ENCODE measurements at regions not wholly inside any gene's neighbourhood (a gene's known extent, or its start where the extent isn't known, plus 50 kb on each side); places are given as distances from the start of the nearest gene placed in this dataset.
"Not testable (repeated sequence)": the region's sequence is repeated elsewhere in the genome, so short reads cannot be mapped to it uniquely, and the experiment has no call there.

DNA sequence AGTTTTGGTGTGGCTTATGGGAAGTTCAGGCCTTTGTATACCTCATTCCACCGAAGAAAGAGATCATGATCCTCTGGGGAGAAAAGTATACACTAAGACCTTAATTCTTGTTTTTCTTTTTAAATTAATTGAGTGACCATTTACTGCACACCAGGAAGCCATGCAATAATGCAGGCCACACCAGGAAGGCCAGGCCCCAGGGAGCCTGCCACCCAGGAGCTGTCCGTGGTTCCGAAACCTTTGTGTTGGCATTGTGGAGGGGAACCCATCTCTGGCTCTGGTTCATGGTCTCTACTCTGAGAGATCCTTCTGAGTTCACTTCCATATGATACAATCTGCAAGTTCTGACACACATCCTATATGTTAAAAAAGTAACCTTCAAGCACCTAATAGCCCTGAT lies 291.8 kb downstream of the MIAT start:
- TF ChIP-seq, protein P1, sequence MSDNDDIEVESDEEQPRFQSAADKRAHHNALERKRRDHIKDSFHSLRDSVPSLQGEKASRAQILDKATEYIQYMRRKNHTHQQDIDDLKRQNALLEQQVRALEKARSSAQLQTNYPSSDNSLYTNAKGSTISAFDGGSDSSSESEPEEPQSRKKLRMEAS (IDR thresholded peaks at IDR 0.05; ENCODE audit: low read depth, low read length) = no peak
- TF ChIP-seq MYC (IDR thresholded peaks at IDR 0.05; ENCODE audit: low read depth, low read length) = no peak
- no peak for TF ChIP-seq POLR2A (IDR thresholded peaks at IDR 0.05; ENCODE audit: extremely low read depth, insufficient read length)
- TF ChIP-seq, protein P2, sequence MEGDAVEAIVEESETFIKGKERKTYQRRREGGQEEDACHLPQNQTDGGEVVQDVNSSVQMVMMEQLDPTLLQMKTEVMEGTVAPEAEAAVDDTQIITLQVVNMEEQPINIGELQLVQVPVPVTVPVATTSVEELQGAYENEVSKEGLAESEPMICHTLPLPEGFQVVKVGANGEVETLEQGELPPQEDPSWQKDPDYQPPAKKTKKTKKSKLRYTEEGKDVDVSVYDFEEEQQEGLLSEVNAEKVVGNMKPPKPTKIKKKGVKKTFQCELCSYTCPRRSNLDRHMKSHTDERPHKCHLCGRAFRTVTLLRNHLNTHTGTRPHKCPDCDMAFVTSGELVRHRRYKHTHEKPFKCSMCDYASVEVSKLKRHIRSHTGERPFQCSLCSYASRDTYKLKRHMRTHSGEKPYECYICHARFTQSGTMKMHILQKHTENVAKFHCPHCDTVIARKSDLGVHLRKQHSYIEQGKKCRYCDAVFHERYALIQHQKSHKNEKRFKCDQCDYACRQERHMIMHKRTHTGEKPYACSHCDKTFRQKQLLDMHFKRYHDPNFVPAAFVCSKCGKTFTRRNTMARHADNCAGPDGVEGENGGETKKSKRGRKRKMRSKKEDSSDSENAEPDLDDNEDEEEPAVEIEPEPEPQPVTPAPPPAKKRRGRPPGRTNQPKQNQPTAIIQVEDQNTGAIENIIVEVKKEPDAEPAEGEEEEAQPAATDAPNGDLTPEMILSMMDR (IDR thresholded peaks at IDR 0.05; ENCODE audit: low read depth, low read length) = no peak
- DNase-seq (ENCODE audit: low read depth) = peak; percentile 20
- no peak overlapping the region for H3K4me3 ChIP-seq (ENCODE audit: low read depth, low read length)

DNA sequence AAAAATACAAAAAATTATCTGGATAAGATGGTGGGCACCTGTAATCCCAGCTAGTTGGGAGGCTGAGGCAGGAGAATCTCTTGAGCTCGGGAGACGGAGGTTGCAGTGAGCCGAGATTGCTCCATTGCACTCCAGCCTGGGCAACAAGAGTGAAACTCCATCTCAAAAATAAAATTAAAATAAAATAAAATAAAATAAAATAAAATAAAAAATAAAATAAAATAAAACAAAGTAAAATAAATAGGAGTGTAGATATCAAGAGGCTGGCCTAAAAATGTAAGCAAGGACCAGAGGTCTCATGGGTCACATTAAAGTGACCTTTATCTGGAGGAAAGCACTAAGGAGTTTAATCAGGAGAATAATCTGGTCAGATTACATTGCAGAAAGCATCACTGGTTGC lies 293.8 kb downstream of the MIAT start:
- DNase-seq (ENCODE audit: low read depth); H3K4me3 ChIP-seq (ENCODE audit: low read depth, low read length): not testable (repeated sequence)

DNA sequence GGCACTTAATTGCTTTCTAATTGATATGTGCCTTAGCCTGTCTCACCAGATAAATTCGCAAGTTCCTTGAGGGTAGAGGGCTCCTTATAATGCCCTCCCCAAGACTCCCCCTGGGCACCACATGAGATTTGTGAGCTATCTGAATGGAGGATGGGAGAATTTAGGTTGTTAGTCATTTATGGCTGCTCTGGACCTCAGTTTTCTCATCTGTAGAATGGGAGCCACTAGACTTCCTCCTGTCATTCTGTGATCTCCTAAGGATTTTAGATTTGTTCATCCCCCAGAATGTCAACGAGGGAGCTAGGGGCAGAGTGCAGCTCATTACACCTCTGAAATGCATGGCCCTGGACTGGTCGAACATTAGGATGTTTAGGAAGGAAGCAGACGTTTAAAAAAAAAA lies 294.6 kb downstream of the MIAT start:
- no peak overlapping the region for H3K4me3 ChIP-seq (ENCODE audit: low read depth, low read length)
- no peak for DNase-seq (ENCODE audit: low read depth)
- TF ChIP-seq POLR2A (IDR thresholded peaks at IDR 0.05; ENCODE audit: extremely low read depth, insufficient read length) = no peak
- TF ChIP-seq, protein P1 (IDR thresholded peaks at IDR 0.05; ENCODE audit: low read depth, low read length) = no peak
- no peak for TF ChIP-seq MYC (IDR thresholded peaks at IDR 0.05; ENCODE audit: low read depth, low read length)

DNA sequence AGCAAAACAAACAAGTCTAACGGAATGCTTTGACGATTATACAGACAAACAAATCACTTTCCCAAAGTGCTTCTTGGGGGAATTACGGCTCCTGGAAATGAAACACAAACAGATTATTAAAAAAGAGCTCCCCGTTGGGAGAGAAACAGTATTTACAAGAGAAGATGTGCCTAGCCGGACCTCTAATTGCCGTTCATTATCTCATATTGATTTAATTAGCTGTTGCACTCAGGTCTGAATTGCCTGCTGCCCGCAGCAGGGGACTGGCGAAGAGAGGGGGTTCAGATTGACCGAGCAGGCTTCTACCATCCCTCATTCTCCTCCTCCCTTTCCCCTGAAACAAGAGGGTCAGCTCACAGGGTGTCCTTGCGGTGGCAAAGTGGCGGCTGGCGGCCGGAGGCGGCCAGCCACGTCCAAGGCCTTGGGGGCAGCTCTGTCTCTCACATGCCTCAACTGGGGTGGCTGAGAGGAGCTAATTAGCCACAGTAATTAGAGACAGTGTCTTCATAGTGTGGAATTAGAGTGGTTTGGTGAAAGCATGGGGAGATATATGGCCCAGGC lies 295.1 kb downstream of the MIAT start:
- no peak overlapping the region for H3K4me3 ChIP-seq (ENCODE audit: low read depth, low read length)
- DNase-seq (ENCODE audit: low read depth) = no peak
- TF ChIP-seq MYC (IDR thresholded peaks at IDR 0.05; ENCODE audit: low read depth, low read length) = no peak
- TF ChIP-seq POLR2A (IDR thresholded peaks at IDR 0.05; ENCODE audit: extremely low read depth, insufficient read length) = no peak
- TF ChIP-seq, protein P1 (IDR thresholded peaks at IDR 0.05; ENCODE audit: low read depth, low read length) = no peak
- TF ChIP-seq, protein P2 (IDR thresholded peaks at IDR 0.05; ENCODE audit: low read depth, low read length) = no peak

DNA sequence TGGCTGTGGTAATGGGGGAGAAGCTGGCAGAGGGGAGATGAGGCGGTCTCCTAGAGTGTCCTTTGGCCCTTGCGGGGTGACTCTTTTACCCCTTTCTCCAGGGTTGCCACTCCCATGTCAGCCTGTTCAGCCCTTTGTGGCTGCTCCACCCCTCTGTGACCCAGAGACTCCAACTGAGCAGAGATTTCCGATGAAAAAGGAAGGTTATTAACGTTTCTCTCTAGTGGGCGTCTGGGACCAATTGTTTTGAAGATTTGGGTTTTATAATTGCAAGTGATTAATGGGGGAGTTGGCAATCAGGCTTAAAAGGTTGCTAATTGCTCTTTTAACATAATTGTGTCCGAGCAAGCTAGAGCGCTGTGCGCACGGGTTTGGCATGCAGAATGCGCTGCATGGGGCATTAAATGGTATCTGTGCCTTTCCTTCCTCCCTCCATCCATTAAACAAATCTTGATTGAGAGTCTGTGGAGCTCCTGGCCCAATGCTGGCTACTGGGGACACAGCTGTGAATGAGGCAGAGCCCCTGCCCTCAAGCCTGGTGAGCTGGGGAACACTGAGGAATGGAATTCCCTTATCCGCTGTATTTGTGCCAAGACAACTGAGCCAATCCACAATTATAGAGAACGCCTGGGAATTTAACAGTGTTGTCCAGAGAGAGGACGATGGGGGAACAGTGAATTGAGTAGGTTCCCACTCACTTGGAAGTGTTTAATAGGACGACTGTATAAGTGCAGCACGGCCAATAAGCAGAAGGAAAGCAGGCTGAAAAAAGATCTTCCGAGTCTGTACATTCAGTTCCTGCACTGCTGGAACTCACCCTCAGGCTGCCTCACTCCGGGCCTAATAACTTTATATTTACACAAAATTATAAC lies 295.9 kb downstream of the MIAT start:
- DNase-seq (ENCODE audit: low read depth) = no peak
- TF ChIP-seq MYC (IDR thresholded peaks at IDR 0.05; ENCODE audit: low read depth, low read length) (no peak), POLR2A (IDR thresholded peaks at IDR 0.05; ENCODE audit: extremely low read depth, insufficient read length) (no peak)
- TF ChIP-seq, protein P1 (IDR thresholded peaks at IDR 0.05; ENCODE audit: low read depth, low read length) = no peak
- TF ChIP-seq, protein P2 (IDR thresholded peaks at IDR 0.05; ENCODE audit: low read depth, low read length) = no peak
- H3K4me3 ChIP-seq (ENCODE audit: low read depth, low read length) = no peak overlapping the region

DNA sequence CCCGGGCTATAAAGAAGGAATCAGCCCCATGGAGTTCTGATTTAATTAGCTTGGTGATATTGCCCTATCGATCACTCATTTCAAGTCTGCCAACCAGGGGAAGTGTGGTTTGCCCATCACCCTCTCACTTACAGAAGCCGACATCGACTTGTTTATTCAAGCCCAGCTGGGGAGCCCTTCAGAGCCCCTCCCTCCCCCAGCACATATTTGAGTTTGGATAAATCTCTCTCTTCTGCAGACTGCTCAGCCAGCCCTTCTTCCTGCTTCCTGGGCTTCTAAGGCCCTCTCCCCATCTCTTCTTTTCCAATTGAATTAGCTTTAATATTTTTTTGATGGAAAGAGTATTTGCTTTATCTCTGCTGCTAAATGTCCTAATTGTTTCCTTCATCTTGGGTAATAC lies 299.0 kb downstream of the MIAT start:
- TF ChIP-seq, protein P1 (IDR thresholded peaks at IDR 0.05; ENCODE audit: low read depth, low read length) = no peak
- TF ChIP-seq, protein P2 (IDR thresholded peaks at IDR 0.05; ENCODE audit: low read depth, low read length) = no peak
- TF ChIP-seq MYC (IDR thresholded peaks at IDR 0.05; ENCODE audit: low read depth, low read length) (no peak), POLR2A (IDR thresholded peaks at IDR 0.05; ENCODE audit: extremely low read depth, insufficient read length) (no peak)
- no peak for DNase-seq (ENCODE audit: low read depth)
- no peak overlapping the region for H3K4me3 ChIP-seq (ENCODE audit: low read depth, low read length)

Measured in NB4 (cell line).